K562 (cell line): ENCODE measurements at regions not wholly inside any gene's neighbourhood (a gene's known extent, or its start where the extent isn't known, plus 50 kb on each side); places are given as distances from the start of the nearest gene placed in this dataset.
A peak's percentile ranks its signal among the peaks of the same experiment; 100 is the strongest.

Experiments used
- POLR2G ChIP-seq: fragments of 200-400 bp; formaldehyde crosslinking; IDR thresholded peaks from 2 replicates; pipeline ENCODE4 v1.6.1; 2017; ENCODE audit warnings: low read depth, mild to moderate bottlenecking, antibody characterized with exemption, low read length, moderate library complexity
- SOX6 ChIP-seq: fragments of 450-650 bp; IDR thresholded peaks from 2 replicates; pipeline ENCODE4 v1.6.1; 2014; ENCODE audit warnings: mild to moderate bottlenecking
- TF ChIP-seq, protein P1 (sequence below), 2 experiments: fragments of 450-650 bp in 1 of 2; sonication (generic) in 1 of 2; formaldehyde crosslinking in 1 of 2; IDR thresholded peaks; 2 replicates each; pipeline versions ENCODE4 v1.7.1 to v1.9.0; 2016 to 2022; ENCODE audit warnings: inconsistent platforms in 1 of 2, mild to moderate bottlenecking in 1 of 2, missing genetic modification reagents in 1 of 2
- TF ChIP-seq, protein P2 (sequence below), 2 experiments: fragments of 450-650 bp; formaldehyde crosslinking in 1 of 2; IDR thresholded peaks; 2 replicates each; pipeline versions ENCODE4 v1.4.0 to v1.6.1; 2014 to 2020; ENCODE audit warnings: mild to moderate bottlenecking in 2 of 2, borderline replicate concordance in 1 of 2, low read depth in 1 of 2

GRCh38 chr5:14011089-14012020, 66.9 kb upstream of the DNAH5 start (continued):
- TF ChIP-seq, protein P1, sequence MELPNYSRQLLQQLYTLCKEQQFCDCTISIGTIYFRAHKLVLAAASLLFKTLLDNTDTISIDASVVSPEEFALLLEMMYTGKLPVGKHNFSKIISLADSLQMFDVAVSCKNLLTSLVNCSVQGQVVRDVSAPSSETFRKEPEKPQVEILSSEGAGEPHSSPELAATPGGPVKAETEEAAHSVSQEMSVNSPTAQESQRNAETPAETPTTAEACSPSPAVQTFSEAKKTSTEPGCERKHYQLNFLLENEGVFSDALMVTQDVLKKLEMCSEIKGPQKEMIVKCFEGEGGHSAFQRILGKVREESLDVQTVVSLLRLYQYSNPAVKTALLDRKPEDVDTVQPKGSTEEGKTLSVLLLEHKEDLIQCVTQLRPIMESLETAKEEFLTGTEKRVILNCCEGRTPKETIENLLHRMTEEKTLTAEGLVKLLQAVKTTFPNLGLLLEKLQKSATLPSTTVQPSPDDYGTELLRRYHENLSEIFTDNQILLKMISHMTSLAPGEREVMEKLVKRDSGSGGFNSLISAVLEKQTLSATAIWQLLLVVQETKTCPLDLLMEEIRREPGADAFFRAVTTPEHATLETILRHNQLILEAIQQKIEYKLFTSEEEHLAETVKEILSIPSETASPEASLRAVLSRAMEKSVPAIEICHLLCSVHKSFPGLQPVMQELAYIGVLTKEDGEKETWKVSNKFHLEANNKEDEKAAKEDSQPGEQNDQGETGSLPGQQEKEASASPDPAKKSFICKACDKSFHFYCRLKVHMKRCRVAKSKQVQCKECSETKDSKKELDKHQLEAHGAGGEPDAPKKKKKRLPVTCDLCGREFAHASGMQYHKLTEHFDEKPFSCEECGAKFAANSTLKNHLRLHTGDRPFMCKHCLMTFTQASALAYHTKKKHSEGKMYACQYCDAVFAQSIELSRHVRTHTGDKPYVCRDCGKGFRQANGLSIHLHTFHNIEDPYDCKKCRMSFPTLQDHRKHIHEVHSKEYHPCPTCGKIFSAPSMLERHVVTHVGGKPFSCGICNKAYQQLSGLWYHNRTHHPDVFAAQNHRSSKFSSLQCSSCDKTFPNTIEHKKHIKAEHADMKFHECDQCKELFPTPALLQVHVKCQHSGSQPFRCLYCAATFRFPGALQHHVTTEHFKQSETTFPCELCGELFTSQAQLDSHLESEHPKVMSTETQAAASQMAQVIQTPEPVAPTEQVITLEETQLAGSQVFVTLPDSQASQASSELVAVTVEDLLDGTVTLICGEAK (IDR thresholded peaks at IDR 0.05) = 0 out of 2 replicates have a peak, but pooled peaks have one; percentile 44
- TF ChIP-seq, protein P1 (CRISPR knock-in tag; IDR thresholded peaks at IDR 0.05) = no peak
- TF ChIP-seq POLR2G (peak; percentile 49; the same call in 1 of the 2 replicates), SOX6 (0 out of 2 replicates have a peak, but pooled peaks have one; percentile 12)
- TF ChIP-seq, protein P2, sequence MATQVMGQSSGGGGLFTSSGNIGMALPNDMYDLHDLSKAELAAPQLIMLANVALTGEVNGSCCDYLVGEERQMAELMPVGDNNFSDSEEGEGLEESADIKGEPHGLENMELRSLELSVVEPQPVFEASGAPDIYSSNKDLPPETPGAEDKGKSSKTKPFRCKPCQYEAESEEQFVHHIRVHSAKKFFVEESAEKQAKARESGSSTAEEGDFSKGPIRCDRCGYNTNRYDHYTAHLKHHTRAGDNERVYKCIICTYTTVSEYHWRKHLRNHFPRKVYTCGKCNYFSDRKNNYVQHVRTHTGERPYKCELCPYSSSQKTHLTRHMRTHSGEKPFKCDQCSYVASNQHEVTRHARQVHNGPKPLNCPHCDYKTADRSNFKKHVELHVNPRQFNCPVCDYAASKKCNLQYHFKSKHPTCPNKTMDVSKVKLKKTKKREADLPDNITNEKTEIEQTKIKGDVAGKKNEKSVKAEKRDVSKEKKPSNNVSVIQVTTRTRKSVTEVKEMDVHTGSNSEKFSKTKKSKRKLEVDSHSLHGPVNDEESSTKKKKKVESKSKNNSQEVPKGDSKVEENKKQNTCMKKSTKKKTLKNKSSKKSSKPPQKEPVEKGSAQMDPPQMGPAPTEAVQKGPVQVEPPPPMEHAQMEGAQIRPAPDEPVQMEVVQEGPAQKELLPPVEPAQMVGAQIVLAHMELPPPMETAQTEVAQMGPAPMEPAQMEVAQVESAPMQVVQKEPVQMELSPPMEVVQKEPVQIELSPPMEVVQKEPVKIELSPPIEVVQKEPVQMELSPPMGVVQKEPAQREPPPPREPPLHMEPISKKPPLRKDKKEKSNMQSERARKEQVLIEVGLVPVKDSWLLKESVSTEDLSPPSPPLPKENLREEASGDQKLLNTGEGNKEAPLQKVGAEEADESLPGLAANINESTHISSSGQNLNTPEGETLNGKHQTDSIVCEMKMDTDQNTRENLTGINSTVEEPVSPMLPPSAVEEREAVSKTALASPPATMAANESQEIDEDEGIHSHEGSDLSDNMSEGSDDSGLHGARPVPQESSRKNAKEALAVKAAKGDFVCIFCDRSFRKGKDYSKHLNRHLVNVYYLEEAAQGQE (IDR thresholded peaks at IDR 0.05; ENCODE audit: borderline replicate concordance) = peak; percentile 14; the same call in 1 of the 2 replicates
- TF ChIP-seq, protein P2 (CRISPR knock-in tag; IDR thresholded peaks at IDR 0.05; ENCODE audit: low read depth) = no peak
